A549 (cell line): ENCODE measurements at regions not wholly inside any gene's neighbourhood (a gene's known extent, or its start where the extent isn't known, plus 50 kb on each side); places are given as distances from the start of the nearest gene placed in this dataset.

Source experiments
- ATAC-seq, 2 experiments: fragments of 200-7000 bp in 1 of 2; fragments of >200 bp in 1 of 2; cut with Nextera tagmentation in 1 of 2; cut with Tn5 transposase in 1 of 2; 3 replicates each; pipeline versions ENCODE4 v1.8.0 to v1.9.1; 2018 to 2020; ENCODE audit warnings: mild to moderate bottlenecking in 1 of 2, moderate library complexity in 1 of 2
- CTCF ChIA-PET: fragments of 300-600 bp; sonication (Branson Sonifier 250); formaldehyde crosslinking; extraction: SDS; loops from one replicate; lab custom pipeline; 2021; ENCODE audit warnings: antibody characterized with exemption, inconsistent platforms; lab: Yijun Ruan, JAX
- POLR2A ChIA-PET: fragments of 350-600 bp; formaldehyde crosslinking; extraction: SDS; loops from one replicate; lab custom pipeline; 2021; ENCODE audit warnings: antibody characterized with exemption, inconsistent platforms; lab: Yijun Ruan, JAX
- DNase-seq, 2 experiments: peaks; one replicate each; pipeline versions ENCODE4 v3.0.0 to v3.0.0-alpha.2; 2011 to 2016; ENCODE audit warnings: low read depth in 1 of 2, low spot score in 1 of 2
- FAIRE-seq: peaks from 2 replicates; lab custom pipeline; 2011; peaks lifted over from hg19 to GRCh38; lab: Jason Lieb, UNC
- H3K27ac ChIP-seq, 2 experiments: fragments of >200 bp; sonication (Bioruptor Twin); formaldehyde crosslinking; 3 replicates each; pipeline ENCODE4 v1.5.1; 2016 to 2017
- H3K4me1 ChIP-seq: fragments of >200 bp; sonication (Bioruptor Twin); formaldehyde crosslinking; 3 replicates; pipeline ENCODE4 v1.6.1; 2016
- H3K4me2 ChIP-seq: fragments of >200 bp; sonication (Bioruptor Twin); formaldehyde crosslinking; 3 replicates; pipeline ENCODE4 v1.6.1; 2016
- H3K4me3 ChIP-seq: fragments of >200 bp; sonication (Bioruptor Twin); formaldehyde crosslinking; 3 replicates; pipeline ENCODE4 v1.5.1; 2016
- H3K9me3 ChIP-seq: fragments of >200 bp; sonication (Bioruptor Twin); formaldehyde crosslinking; 3 replicates; pipeline ENCODE4 v1.6.1; 2016
- CBX8 ChIP-seq: fragments of 200-600 bp; sonication (generic); IDR thresholded peaks from 2 replicates; pipeline ENCODE4 v1.6.1; 2016
- CHD4 ChIP-seq: fragments of 200-600 bp; sonication (generic); IDR thresholded peaks from 2 replicates; pipeline ENCODE4 v1.6.1; 2016; ENCODE audit warnings: antibody characterized with exemption, mild to moderate bottlenecking, borderline replicate concordance
- EHMT2 ChIP-seq: fragments of 200-600 bp; sonication (generic); IDR thresholded peaks from 2 replicates; pipeline ENCODE4 v1.6.1; 2016; ENCODE audit warnings: antibody characterized with exemption, low read depth, mild to moderate bottlenecking, moderate library complexity
- FOSL2 ChIP-seq, 2 experiments: fragments of 450-650 bp in 1 of 2; fragments of >200 bp in 1 of 2; sonication (Bioruptor Twin) in 1 of 2; formaldehyde crosslinking; IDR thresholded peaks; 2 replicates each; pipeline versions ENCODE4 v1.5.0 to v1.6.1; 2016 to 2020; ENCODE audit warnings: mild to moderate bottlenecking in 1 of 2, moderate library complexity in 1 of 2
- FOXS1 ChIP-seq: fragments of 250-450 bp; sonication (Bioruptor Pico); IDR thresholded peaks from 2 replicates; pipeline ENCODE4 v1.5.0; 2020; ENCODE audit warnings: mild to moderate bottlenecking, moderate library complexity
- GATA3 ChIP-seq: IDR thresholded peaks from 2 replicates; pipeline ENCODE4 v1.6.1; 2012; ENCODE audit warnings: borderline replicate concordance
- HDAC2 ChIP-seq: fragments of 200-600 bp; sonication (generic); IDR thresholded peaks from 2 replicates; pipeline ENCODE4 v1.6.1; 2016
- HES2 ChIP-seq: fragments of >200 bp; sonication (Bioruptor Twin); formaldehyde crosslinking; IDR thresholded peaks from 2 replicates; pipeline ENCODE4 v1.6.1; 2016
- HEYL ChIP-seq: fragments of 250-450 bp; sonication (Bioruptor Pico); IDR thresholded peaks from 2 replicates; pipeline ENCODE4 v1.8.0; 2021; ENCODE audit warnings: mild to moderate bottlenecking, moderate library complexity
- HOXB13 ChIP-seq: fragments of 250-450 bp; sonication (Bioruptor Pico); IDR thresholded peaks from 2 replicates; pipeline ENCODE4 v1.5.0; 2020; ENCODE audit warnings: low read depth, mild to moderate bottlenecking, moderate library complexity
- KDM1A ChIP-seq: fragments of 200-600 bp; sonication (generic); IDR thresholded peaks from 2 replicates; pipeline ENCODE4 v1.6.1; 2016; ENCODE audit warnings: low read depth, mild to moderate bottlenecking
- MAZ ChIP-seq: fragments of 150-350 bp; IDR thresholded peaks from 2 replicates; pipeline ENCODE4 v1.6.1; 2014; ENCODE audit warnings: antibody characterized with exemption, low read depth, low read length, borderline replicate concordance
- MYC ChIP-seq: IDR thresholded peaks from 2 replicates; pipeline ENCODE4 v1.6.1; 2012; ENCODE audit warnings: mild to moderate bottlenecking, inconsistent platforms, low read length, improper control_type of control experiment, borderline replicate concordance
- PHF8 ChIP-seq: fragments of 200-600 bp; sonication (generic); IDR thresholded peaks from 2 replicates; pipeline ENCODE4 v1.6.1; 2016; ENCODE audit warnings: low read depth, mild to moderate bottlenecking, antibody characterized with exemption, moderate library complexity, borderline replicate concordance
- RAD21 ChIP-seq, 2 experiments: fragments of >200 bp in 1 of 2; sonication (Bioruptor Twin) in 1 of 2; formaldehyde crosslinking in 1 of 2; IDR thresholded peaks in 1 of 2; conservative IDR thresholded peaks in 1 of 2; 2 replicates in 1 of 2; 3 replicates in 1 of 2; pipeline ENCODE4 v1.6.1; 2012 to 2018; ENCODE audit warnings: inconsistent platforms in 1 of 2
- REST ChIP-seq: fragments of 200-600 bp; sonication (generic); IDR thresholded peaks from 2 replicates; pipeline ENCODE4 v1.6.1; 2016; ENCODE audit warnings: antibody characterized with exemption, mild to moderate bottlenecking, moderate library complexity
- RFX5 ChIP-seq: fragments of 450-650 bp; IDR thresholded peaks from 2 replicates; pipeline ENCODE4 v1.7.1; 2014; ENCODE audit warnings: antibody characterized with exemption, mild to moderate bottlenecking, moderate library complexity
- SMC3 ChIP-seq: fragments of >200 bp; sonication (Bioruptor Twin); formaldehyde crosslinking; IDR thresholded peaks from 3 replicates; pipeline ENCODE4 v1.6.1; 2018; ENCODE audit warnings: inconsistent platforms
- TP53 ChIP-seq: fragments of 250-450 bp; sonication (Bioruptor Pico); IDR thresholded peaks from 2 replicates; pipeline ENCODE4 v1.5.0; 2021; ENCODE audit warnings: mild to moderate bottlenecking, moderate library complexity
- USF2 ChIP-seq: fragments of 450-650 bp; IDR thresholded peaks from 2 replicates; pipeline ENCODE4 v1.6.1; 2014; ENCODE audit warnings: antibody characterized with exemption
- ZC3H11A ChIP-seq: fragments of 450-650 bp; IDR thresholded peaks from 2 replicates; pipeline ENCODE4 v1.6.1; 2014; ENCODE audit warnings: antibody characterized with exemption, mild to moderate bottlenecking
- WGBS: methylation state at CpG from one replicate; pipeline ENCODE4 v1.1.6; 2017; ENCODE audit errors: missing lambda C conversion rate; 5-methylcytosine and 5-hydroxymethylcytosine counted together
- TF ChIP-seq, protein P1 (sequence below): fragments of 150-350 bp; IDR thresholded peaks from 2 replicates; pipeline ENCODE4 v1.6.1; 2014; ENCODE audit warnings: low read depth, mild to moderate bottlenecking, low read length

DNA sequence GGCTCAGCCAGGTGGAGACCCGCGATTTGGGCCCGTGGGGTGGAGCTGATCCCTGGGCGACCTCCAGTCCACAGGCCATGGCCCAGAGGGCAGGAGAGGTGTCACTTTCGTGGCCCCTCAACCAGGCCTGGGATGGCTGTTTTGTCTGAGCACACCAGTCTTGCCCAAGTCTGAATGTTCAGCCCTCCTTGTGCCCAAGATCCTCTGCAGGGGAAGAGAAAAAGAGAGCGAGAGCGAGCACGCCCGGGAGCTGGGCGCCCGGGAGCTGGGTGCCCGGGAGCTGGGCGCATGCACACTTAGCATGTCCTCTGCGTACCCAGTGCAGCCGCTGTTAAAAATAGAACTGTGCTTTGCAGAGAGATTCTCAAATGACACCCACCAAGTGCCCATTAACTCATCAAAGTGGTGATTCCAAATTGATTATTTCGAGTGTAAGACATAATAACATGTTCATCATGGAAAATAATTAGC is 403.3 kb upstream of the TNRC6C start:
- no peaks in the 10 kb centered on the region for H3K9me3 ChIP-seq
- H3K27ac ChIP-seq, result no peak overlapping the region
- H3K4me2 ChIP-seq, result no peak overlapping the region
- H3K4me3 ChIP-seq, result no peak overlapping the region
- CTCF ChIA-PET, result interaction anchor here (0.5 to 6.1 kb wide), 3 partner anchors 12 to 430 kb away, joined by 3 to 52 read pairs (median 3); no protein-coding TSS in a partner anchor
- POLR2A ChIA-PET, result interaction anchor here (1.5 kb wide), 1 partner anchor 403 kb away, joined by 6 read pairs; the partner anchor contains the start of gene TNRC6C
- ATAC-seq, result no peak
- WGBS, result 76% methylated on average over 16 of the region's 16 CpGs
- DNase-seq, result no peak
- FAIRE-seq, result no peak
- 0 out of 3 replicates have a peak, but pooled peaks cover 3% of the 10 kb centered on the region for H3K4me1 ChIP-seq
- TF ChIP-seq CHD4 (no peak), EHMT2 (no peak), TP53 (CRISPR knock-in tag) (no peak), FOSL2 (IDR thresholded peaks at IDR 0.05) (no peak), FOSL2 (CRISPR knock-in tag; IDR thresholded peaks at IDR 0.05) (no peak), SMC3 (no peak), RAD21 (conservative IDR thresholded peaks at IDR 0.05 in 1 of 2, IDR thresholded peaks at IDR 0.05 in 1 of 2) (no peak), ZC3H11A (no peak), FOXS1 (CRISPR knock-in tag) (no peak), HES2 (no peak), KDM1A (no peak), MAZ (no peak), HDAC2 (no peak), CBX8 (no peak), HOXB13 (CRISPR knock-in tag) (no peak), REST (no peak), RFX5 (no peak), MYC (no peak), GATA3 (no peak)
- TF ChIP-seq, all 56 proteins: peak for 0

- ChIA-PET CTCF (interaction anchor here (0.5 to 6.1 kb wide), 3 partner anchors 13 to 1558 kb away, joined by 3 to 52 read pairs (median 3); no protein-coding TSS in a partner anchor), POLR2A (interaction anchor here (1.5 kb wide), 1 partner anchor 403 kb away, joined by 6 read pairs; the partner anchor contains the start of gene TNRC6C)
- ATAC-seq, result peak in 1 of 2 experiments; percentile 24; a peak in 3 of 6 replicates
- H3K9me3 ChIP-seq, result no peaks in the 10 kb centered on the region
- WGBS, result 31% methylated on average over 9 of the region's 11 CpGs
- H3K4me2 ChIP-seq, result no peak overlapping the region
- H3K4me1 ChIP-seq, result 0 out of 3 replicates have a peak, but pooled peaks cover 3% of the 10 kb centered on the region
- no peak overlapping the region for H3K27ac ChIP-seq
- DNase-seq, result peak in 1 of 2 experiments; percentile 34
- no peak for TF ChIP-seq USF2
- no peak for TF ChIP-seq PHF8
- TF ChIP-seq HEYL (CRISPR knock-in tag), result no peak
- TF ChIP-seq FOXS1 (CRISPR knock-in tag), result no peak
- TF ChIP-seq, protein P1, sequence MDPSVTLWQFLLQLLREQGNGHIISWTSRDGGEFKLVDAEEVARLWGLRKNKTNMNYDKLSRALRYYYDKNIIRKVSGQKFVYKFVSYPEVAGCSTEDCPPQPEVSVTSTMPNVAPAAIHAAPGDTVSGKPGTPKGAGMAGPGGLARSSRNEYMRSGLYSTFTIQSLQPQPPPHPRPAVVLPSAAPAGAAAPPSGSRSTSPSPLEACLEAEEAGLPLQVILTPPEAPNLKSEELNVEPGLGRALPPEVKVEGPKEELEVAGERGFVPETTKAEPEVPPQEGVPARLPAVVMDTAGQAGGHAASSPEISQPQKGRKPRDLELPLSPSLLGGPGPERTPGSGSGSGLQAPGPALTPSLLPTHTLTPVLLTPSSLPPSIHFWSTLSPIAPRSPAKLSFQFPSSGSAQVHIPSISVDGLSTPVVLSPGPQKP, result no peak
- FAIRE-seq, result no peak
- no peak overlapping the region for H3K4me3 ChIP-seq
Observed at GRCh38 chr17:77555741-77556291, 402.7 kb upstream of the TNRC6C start.
